ENCODE measurements at regions not wholly inside any gene's neighbourhood (a gene's known extent, or its start where the extent isn't known, plus 50 kb on each side); places are given as distances from the start of the nearest gene placed in this dataset.

GRCh38 chr3:89923921-89924610, 816.6 kb downstream of the EPHA3 start:
- H3K27ac ChIP-seq (ENCODE audit: extremely low read length, insufficient read depth, low read length): no peak overlapping the region
- POLR2A ChIA-PET: no interaction called here
- peaks cover 6% of the 10 kb centered on the region; the same call in 1 of the 2 replicates for H3K9me3 ChIP-seq (ENCODE audit: low read length)
- 3% methylated on average over 2 of the region's 2 CpGs for WGBS (ENCODE audit: low lambda C conversion rate)
- H3K79me2 ChIP-seq (ENCODE audit: insufficient read depth, low read length): no peaks in the 10 kb centered on the region
- no peaks in the 10 kb centered on the region for H3K27me3 ChIP-seq (ENCODE audit: control insufficient read depth in 1 of 2, insufficient read depth in 2 of 2, low read length in 2 of 2)
- H2AFZ ChIP-seq (ENCODE audit: low read length): no peak overlapping the region
- FAIRE-seq: no peak
- no TSS peak for BruUV-seq (replicated peaks)
- no peak overlapping the region for H3K4me2 ChIP-seq (ENCODE audit: low read depth, low read length)
- ATAC-seq: no peak
- no peak for TF ChIP-seq ONECUT2 (CRISPR knock-in tag; IDR thresholded peaks at IDR 0.05)
- no peak for TF ChIP-seq ZNF530 (CRISPR knock-in tag; IDR thresholded peaks at IDR 0.05; ENCODE audit: low read depth)
- no peak for TF ChIP-seq ZNF761 (CRISPR knock-in tag; conservative IDR thresholded peaks at IDR 0.05)
- no peak for TF ChIP-seq ZNF326 (CRISPR knock-in tag; IDR thresholded peaks at IDR 0.05; ENCODE audit: borderline replicate concordance)
- TF ChIP-seq CBX5 (CRISPR knock-in tag; IDR thresholded peaks at IDR 0.05; ENCODE audit: borderline replicate concordance): no peak
- TF ChIP-seq MXD4 (CRISPR knock-in tag; IDR thresholded peaks at IDR 0.05): no peak
- TF ChIP-seq BATF2 (CRISPR knock-in tag; IDR thresholded peaks at IDR 0.05): no peak
- TF ChIP-seq CSRNP2 (CRISPR knock-in tag; conservative IDR thresholded peaks at IDR 0.05; ENCODE audit: low read depth): no peak
- TF ChIP-seq ZNF749 (CRISPR knock-in tag; IDR thresholded peaks at IDR 0.05; ENCODE audit: borderline replicate concordance): no peak
- no peak for TF ChIP-seq TARDBP (CRISPR knock-in tag; IDR thresholded peaks at IDR 0.05)
- no peak for TF ChIP-seq MYC (CRISPR knock-in tag; IDR thresholded peaks at IDR 0.05; ENCODE audit: borderline replicate concordance)
- no peak for TF ChIP-seq ZNF382 (CRISPR knock-in tag; IDR thresholded peaks at IDR 0.05; ENCODE audit: borderline replicate concordance)
- TF ChIP-seq UBTF (CRISPR knock-in tag; IDR thresholded peaks at IDR 0.05): no peak
- TF ChIP-seq RELA (CRISPR knock-in tag; IDR thresholded peaks at IDR 0.05): no peak
- no peak for TF ChIP-seq KDM5B (CRISPR knock-in tag; IDR thresholded peaks at IDR 0.05; ENCODE audit: borderline replicate concordance)
- in situ Hi-C loops (cut with HindIII; ENCODE audit: extremely low pct_ligation_motif_present, low pct_unique_long_range_greater_than_20kb): no loop called here
- H3K36me3 ChIP-seq (replicated peaks in 1 of 2; ENCODE audit: control insufficient read depth in 1 of 2, insufficient read depth in 2 of 2, low read length in 2 of 2): no peaks in the 10 kb centered on the region
- no peaks in the 10 kb centered on the region for H4K20me1 ChIP-seq (ENCODE audit: insufficient read depth, low read length)
- intact Hi-C loops (cut with micrococcal nuclease; ENCODE audit: unreplicated experiment): no loop called here
- no peak overlapping the region for H3K9ac ChIP-seq (ENCODE audit: insufficient read depth, low read depth, low read length)
- no peak for DNase-seq (ENCODE audit: low spot score)
- CTCF ChIA-PET (ENCODE audit: low intra/inter-chr PET ratio, low total read pairs): no interaction called here
- H3K4me1 ChIP-seq (ENCODE audit: insufficient read depth, low read length): no peaks in the 10 kb centered on the region
- H3K4me3 ChIP-seq (replicated peaks in 1 of 3; ENCODE audit: insufficient read depth in 1 of 3, low read depth in 2 of 3, low read length in 3 of 3): no peak overlapping the region

All from HepG2 (cell line).